Karpas-422 (cell line): ENCODE measurements at regions not wholly inside any gene's neighbourhood (a gene's known extent, or its start where the extent isn't known, plus 50 kb on each side); places are given as distances from the start of the nearest gene placed in this dataset.

Experiments used
- DNase-seq: peaks from one replicate; pipeline ENCODE4 v3.0.0-alpha.2; 2015
- H2AFZ ChIP-seq: fragments of 200-600 bp; sonication (generic); 2 replicates; pipeline ENCODE4 v1.6.1; 2014; ENCODE audit warnings: antibody characterized with exemption, low read length, mixed read lengths
- H3K27ac ChIP-seq: fragments of 200-600 bp; sonication (generic); 2 replicates; pipeline ENCODE4 v1.5.1; 2014; ENCODE audit warnings: mild to moderate bottlenecking, low read length, moderate library complexity
- H3K27me3 ChIP-seq: fragments of 200-600 bp; sonication (generic); 2 replicates; pipeline ENCODE4 v1.6.1; 2014; ENCODE audit warnings: low read length, mixed read lengths
- H3K36me3 ChIP-seq: fragments of 200-600 bp; sonication (generic); 2 replicates; pipeline ENCODE4 v1.6.1; 2014; ENCODE audit warnings: low read length, mixed read lengths; ENCODE audit not compliant: insufficient read depth
- H3K4me1 ChIP-seq: fragments of 200-600 bp; sonication (generic); 2 replicates; pipeline ENCODE4 v1.6.1; 2014; ENCODE audit warnings: mild to moderate bottlenecking, low read length, mixed read lengths
- H3K4me2 ChIP-seq: fragments of 200-600 bp; sonication (generic); 2 replicates; pipeline ENCODE4 v1.6.1; 2014; ENCODE audit warnings: low read length, low read depth, mild to moderate bottlenecking; ENCODE audit not compliant: poor library complexity, severe bottlenecking
- H3K4me3 ChIP-seq: fragments of 200-600 bp; sonication (generic); 2 replicates; pipeline ENCODE4 v1.5.1; 2014; ENCODE audit warnings: mild to moderate bottlenecking, antibody characterized with exemption, low read length, mixed read lengths
- H3K79me2 ChIP-seq: fragments of 200-600 bp; sonication (generic); 2 replicates; pipeline ENCODE4 v1.6.1; 2014; ENCODE audit warnings: mild to moderate bottlenecking, low read length, mixed read lengths
- H3K9ac ChIP-seq: fragments of 200-600 bp; sonication (generic); 2 replicates; pipeline ENCODE4 v1.6.0; 2014; ENCODE audit warnings: low read length
- H3K9me2 ChIP-seq: fragments of 200-600 bp; sonication (generic), shearing (Covaris generic); replicated peaks from 2 replicates; pipeline ENCODE4 v1.6.0; 2014; ENCODE audit warnings: mild to moderate bottlenecking, low read length, moderate library complexity; ENCODE audit not compliant: insufficient read depth
- H3K9me3 ChIP-seq: fragments of 300-700, 200-600 bp; sonication (generic); 2 replicates; pipeline ENCODE4 v1.6.1; 2014; ENCODE audit warnings: low read length, mixed read lengths
- H4K20me1 ChIP-seq: fragments of 200-600 bp; sonication (generic); 2 replicates; pipeline ENCODE4 v1.6.1; 2014; ENCODE audit warnings: mild to moderate bottlenecking, antibody characterized with exemption, low read length, low read depth; ENCODE audit not compliant: insufficient read depth

- Histone ChIP-seq H4K20me1 (no peaks in the 10 kb centered on the region), H3K4me2 (no peak overlapping the region), H3K9me2 (no peaks in the 10 kb centered on the region), H3K27me3 (no peaks in the 10 kb centered on the region), H3K4me1 (no peaks in the 10 kb centered on the region), H3K9me3 (peaks cover 3% of the 10 kb centered on the region; the same call in 1 of the 2 replicates), H3K4me3 (no peak overlapping the region), H3K9ac (no peak overlapping the region), H3K27ac (no peak overlapping the region), H3K36me3 (no peaks in the 10 kb centered on the region), H3K79me2 (no peaks in the 10 kb centered on the region), H2AFZ (no peak overlapping the region)
- no peak for DNase-seq
Observed at GRCh38 chr2:103448495-103448894, 686.7 kb downstream of the TMEM182 start.

GRCh38 chr2:103451283-103451682, 689.5 kb downstream of the TMEM182 start:
- H3K9ac ChIP-seq: no peak overlapping the region
- H2AFZ ChIP-seq: no peak overlapping the region
- H3K79me2 ChIP-seq: no peaks in the 10 kb centered on the region
- peaks cover 3% of the 10 kb centered on the region; the same call in 1 of the 2 replicates for H3K9me3 ChIP-seq
- H3K36me3 ChIP-seq: no peaks in the 10 kb centered on the region
- H3K9me2 ChIP-seq: no peaks in the 10 kb centered on the region
- no peak overlapping the region for H3K4me3 ChIP-seq
- no peaks in the 10 kb centered on the region for H3K27me3 ChIP-seq
- H4K20me1 ChIP-seq: no peaks in the 10 kb centered on the region
- H3K4me2 ChIP-seq: no peak overlapping the region
- H3K4me1 ChIP-seq: no peaks in the 10 kb centered on the region
- no peak overlapping the region for H3K27ac ChIP-seq
- DNase-seq: no peak

GRCh38 chr2:103459283-103459682, 697.5 kb downstream of the TMEM182 start:
- Histone ChIP-seq H3K9me3 (no peaks in the 10 kb centered on the region), H3K36me3 (no peaks in the 10 kb centered on the region), H3K9me2 (no peaks in the 10 kb centered on the region), H2AFZ (no peak overlapping the region), H3K4me2 (no peak overlapping the region), H4K20me1 (no peaks in the 10 kb centered on the region), H3K4me1 (no peaks in the 10 kb centered on the region), H3K27ac (no peak overlapping the region), H3K27me3 (no peaks in the 10 kb centered on the region), H3K4me3 (no peak overlapping the region), H3K9ac (no peak overlapping the region), H3K79me2 (no peaks in the 10 kb centered on the region)
- no peak for DNase-seq

DNA sequence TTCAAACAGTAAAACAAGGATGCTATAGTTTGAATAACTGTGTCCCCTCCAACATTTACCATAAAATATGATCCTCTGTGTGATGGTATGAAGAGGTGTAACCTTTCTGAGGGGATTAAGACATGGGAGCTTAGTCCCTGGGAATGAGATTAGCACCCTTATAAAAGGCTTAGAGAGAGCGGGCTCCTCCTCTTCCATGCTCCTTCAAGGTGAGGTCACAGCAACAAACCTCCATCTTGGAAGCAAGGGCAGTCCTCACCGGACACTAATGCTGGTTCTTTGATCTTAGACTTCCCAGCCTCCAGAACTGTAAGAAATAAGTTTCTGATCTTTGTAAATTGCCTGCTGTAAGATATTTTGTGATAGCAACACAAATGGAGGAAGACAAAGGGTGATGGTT, 700.3 kb downstream of the TMEM182 start:
- Histone ChIP-seq H3K4me1 (no peaks in the 10 kb centered on the region), H3K4me3 (no peak overlapping the region), H3K9me3 (no peaks in the 10 kb centered on the region; the same call in 1 of the 2 replicates), H3K9me2 (no peaks in the 10 kb centered on the region), H3K4me2 (no peak overlapping the region), H2AFZ (no peak overlapping the region), H3K36me3 (no peaks in the 10 kb centered on the region), H3K79me2 (no peaks in the 10 kb centered on the region), H4K20me1 (no peaks in the 10 kb centered on the region), H3K27ac (no peak overlapping the region), H3K9ac (no peak overlapping the region), H3K27me3 (no peaks in the 10 kb centered on the region)
- no peak for DNase-seq

GRCh38 chr2:103462712-103463111, 700.9 kb downstream of the TMEM182 start:
- H3K9me2 ChIP-seq: no peaks in the 10 kb centered on the region
- no peak overlapping the region for H2AFZ ChIP-seq
- H3K9ac ChIP-seq: no peak overlapping the region
- no peak for DNase-seq
- no peaks in the 10 kb centered on the region for H3K79me2 ChIP-seq
- no peaks in the 10 kb centered on the region for H4K20me1 ChIP-seq
- no peaks in the 10 kb centered on the region; the same call in 1 of the 2 replicates for H3K9me3 ChIP-seq
- no peak overlapping the region for H3K4me3 ChIP-seq
- no peak overlapping the region for H3K27ac ChIP-seq
- no peaks in the 10 kb centered on the region for H3K36me3 ChIP-seq
- no peaks in the 10 kb centered on the region for H3K27me3 ChIP-seq
- no peaks in the 10 kb centered on the region for H3K4me1 ChIP-seq
- no peak overlapping the region for H3K4me2 ChIP-seq

- H3K36me3 ChIP-seq: no peaks in the 10 kb centered on the region
- no peaks in the 10 kb centered on the region for H3K27me3 ChIP-seq
- H3K4me2 ChIP-seq: no peak overlapping the region
- H3K9ac ChIP-seq: no peak overlapping the region
- no peaks in the 10 kb centered on the region for H3K9me2 ChIP-seq
- no peak overlapping the region for H3K4me3 ChIP-seq
- no peak overlapping the region for H2AFZ ChIP-seq
- H3K9me3 ChIP-seq: no peaks in the 10 kb centered on the region; the same call in 1 of the 2 replicates
- no peaks in the 10 kb centered on the region for H3K4me1 ChIP-seq
- no peaks in the 10 kb centered on the region for H4K20me1 ChIP-seq
- no peak overlapping the region for H3K27ac ChIP-seq
- no peaks in the 10 kb centered on the region for H3K79me2 ChIP-seq
- no peak for DNase-seq
Observed at GRCh38 chr2:103464831-103465230, 703.0 kb downstream of the TMEM182 start.

GRCh38 chr2:103469800-103470199, 708.0 kb downstream of the TMEM182 start:
- no peaks in the 10 kb centered on the region; the same call in 1 of the 2 replicates for H3K9me3 ChIP-seq
- H3K9ac ChIP-seq: no peak overlapping the region
- no peaks in the 10 kb centered on the region for H3K27me3 ChIP-seq
- H2AFZ ChIP-seq: no peak overlapping the region
- H3K4me3 ChIP-seq: no peak overlapping the region
- H3K9me2 ChIP-seq: no peaks in the 10 kb centered on the region
- H3K4me1 ChIP-seq: no peaks in the 10 kb centered on the region
- H3K36me3 ChIP-seq: no peaks in the 10 kb centered on the region
- no peak overlapping the region for H3K27ac ChIP-seq
- no peak overlapping the region for H3K4me2 ChIP-seq
- DNase-seq: no peak
- H4K20me1 ChIP-seq: no peaks in the 10 kb centered on the region
- no peaks in the 10 kb centered on the region for H3K79me2 ChIP-seq

- Histone ChIP-seq H3K27me3 (no peaks in the 10 kb centered on the region), H3K79me2 (no peaks in the 10 kb centered on the region), H3K27ac (no peak overlapping the region), H3K9ac (no peak overlapping the region), H3K4me1 (no peaks in the 10 kb centered on the region), H3K4me2 (no peak overlapping the region), H3K36me3 (no peaks in the 10 kb centered on the region), H2AFZ (no peak overlapping the region), H3K9me2 (no peaks in the 10 kb centered on the region; the same call in 1 of the 2 replicates), H3K9me3 (peaks cover 5% of the 10 kb centered on the region; the same call in 1 of the 2 replicates), H4K20me1 (no peaks in the 10 kb centered on the region), H3K4me3 (no peak overlapping the region)
- DNase-seq: no peak
Observed at GRCh38 chr2:103484906-103485305, 723.1 kb downstream of the TMEM182 start.

- no peaks in the 10 kb centered on the region for H3K27me3 ChIP-seq
- 0 out of 2 replicates have a peak, but pooled peaks cover 3% of the 10 kb centered on the region for H3K9me2 ChIP-seq
- H3K27ac ChIP-seq: no peak overlapping the region
- H3K4me2 ChIP-seq: no peak overlapping the region
- H3K79me2 ChIP-seq: no peaks in the 10 kb centered on the region
- no peak overlapping the region for H2AFZ ChIP-seq
- H3K36me3 ChIP-seq: no peaks in the 10 kb centered on the region
- 0 out of 2 replicates have a peak, but pooled peaks cover 5% of the 10 kb centered on the region for H3K9me3 ChIP-seq
- H3K9ac ChIP-seq: no peak overlapping the region
- no peak for DNase-seq
- H3K4me3 ChIP-seq: no peak overlapping the region
- H3K4me1 ChIP-seq: no peaks in the 10 kb centered on the region
- no peaks in the 10 kb centered on the region for H4K20me1 ChIP-seq
Observed at GRCh38 chr2:103496850-103497249, 735.0 kb downstream of the TMEM182 start.
